ENCODE measurements at regions not wholly inside any gene's neighbourhood (a gene's known extent, or its start where the extent isn't known, plus 50 kb on each side); places are given as distances from the start of the nearest gene placed in this dataset.

- TF ChIP-seq CTCF (conservative IDR thresholded peaks at IDR 0.05; ENCODE audit: low read length), result no peak
- no peak for TF ChIP-seq EZH2phosphoT487 (IDR thresholded peaks at IDR 0.05; ENCODE audit: borderline replicate concordance)
Observed at GRCh38 chr1:143727263-143727662, 244.5 kb downstream of the FAM72C start.

Measured in Loucy (cell line).